DND-41 (cell line): ENCODE measurements at regions not wholly inside any gene's neighbourhood (a gene's known extent, or its start where the extent isn't known, plus 50 kb on each side); places are given as distances from the start of the nearest gene placed in this dataset.

Experiments
- CTCF ChIP-seq: IDR thresholded peaks from 2 replicates; pipeline ENCODE4 v1.5.1; 2012; ENCODE audit warnings: borderline replicate concordance, low read length, moderate library complexity, mild to moderate bottlenecking; ENCODE audit not compliant: poor library complexity, severe bottlenecking; ENCODE audit errors: extremely low read depth
- EZH2 ChIP-seq: IDR thresholded peaks from 3 replicates; pipeline ENCODE4 v1.6.1; 2012; ENCODE audit warnings: borderline replicate concordance, low read depth, mild to moderate bottlenecking, moderate library complexity, low read length, inconsistent platforms; ENCODE audit not compliant: severe bottlenecking

GRCh38 chr18:38369772-38370690 is 804.4 kb upstream of the CELF4 start:
- TF ChIP-seq CTCF: no peak
- TF ChIP-seq EZH2: no peak
